Caco-2 (cell line): ENCODE measurements at regions not wholly inside any gene's neighbourhood (a gene's known extent, or its start where the extent isn't known, plus 50 kb on each side); places are given as distances from the start of the nearest gene placed in this dataset.

ENCODE experiments used
- BruUV-seq: library from RNA; stranded (reverse); fragments of 400-500 nt; replicated peaks from 2 replicates; lab custom pipeline; 2021; lab: Mats Ljungman, UMichigan
- CTCF ChIA-PET: fragments of 300-600 bp; sonication (Branson Sonifier 250); formaldehyde crosslinking; loops from one replicate; lab custom pipeline; 2022; ENCODE audit warnings: antibody characterized with exemption; lab: Charles Lee
- POLR2A ChIA-PET: fragments of 300-600 bp; sonication (Branson Sonifier 250); formaldehyde crosslinking; loops from one replicate; lab custom pipeline; 2022; ENCODE audit warnings: antibody characterized with exemption; lab: Charles Lee
- DNase-seq, 2 experiments: peaks; one replicate each; pipeline versions ENCODE4 v3.0.0 to v3.0.0-alpha.2; 2020 to 2022
- H3K27me3 ChIP-seq: replicated peaks from 2 replicates; pipeline ENCODE4 v1.6.0; 2011; ENCODE audit warnings: low read length; ENCODE audit not compliant: control insufficient read depth, insufficient read depth
- H3K36me3 ChIP-seq: 2 replicates; pipeline ENCODE4 v1.5.1; 2011; ENCODE audit warnings: low read length; ENCODE audit not compliant: control insufficient read depth, insufficient read depth
- H3K4me1 ChIP-seq: fragments of 250-450 bp; sonication (Bioruptor Pico); 2 replicates; pipeline ENCODE4 v1.5.1; 2020; ENCODE audit warnings: mild to moderate bottlenecking
- H3K4me3 ChIP-seq: 2 replicates; pipeline ENCODE4 v1.5.1; 2011; ENCODE audit warnings: low read depth, mild to moderate bottlenecking, control low read depth, low read length
- H3K9me3 ChIP-seq: fragments of 250-450 bp; sonication (Bioruptor Pico); 2 replicates; pipeline ENCODE4 v1.5.1; 2020; ENCODE audit warnings: mild to moderate bottlenecking, moderate library complexity
- H3K27ac Mint-ChIP-seq: one replicate; pipeline ENCODE4 v1.8.0; 2022; ENCODE audit warnings: mixed read lengths; ENCODE audit not compliant: unreplicated experiment
- H3K27me3 Mint-ChIP-seq: one replicate; pipeline ENCODE4 v1.8.0; 2022; ENCODE audit warnings: mixed read lengths; ENCODE audit not compliant: insufficient read depth, unreplicated experiment
- H3K36me3 Mint-ChIP-seq: one replicate; pipeline ENCODE4 v1.8.0; 2022; ENCODE audit warnings: mild to moderate bottlenecking, mixed read lengths; ENCODE audit not compliant: insufficient read depth, unreplicated experiment
- H3K4me1 Mint-ChIP-seq: one replicate; pipeline ENCODE4 v1.8.0; 2022; ENCODE audit warnings: low read depth, mixed read lengths; ENCODE audit not compliant: unreplicated experiment
- H3K4me3 Mint-ChIP-seq: one replicate; pipeline ENCODE4 v1.8.0; 2022; ENCODE audit warnings: mild to moderate bottlenecking, moderate library complexity, mixed read lengths; ENCODE audit not compliant: unreplicated experiment
- H3K9me3 Mint-ChIP-seq: one replicate; pipeline ENCODE4 v1.8.0; 2022; ENCODE audit warnings: mixed read lengths; ENCODE audit not compliant: unreplicated experiment
- intact Hi-C: fragments of 100-400 bp; cut with micrococcal nuclease; formaldehyde crosslinking; loops from one replicate; pipeline ENCODE4 v1.10.0; 2022; ENCODE audit not compliant: unreplicated experiment
- TF ChIP-seq, protein P1 (sequence below), 2 experiments: fragments of 200-600 bp in 1 of 2; IDR thresholded peaks; 1 replicate in 1 of 2; 2 replicates in 1 of 2; pipeline versions ENCODE4 v1.5.1 to v1.8.0; 2011 to 2022; ENCODE audit warnings: antibody characterized with exemption in 1 of 2, control low read depth in 1 of 2, inconsistent platforms in 1 of 2, low read depth in 1 of 2, low read length in 1 of 2, mild to moderate bottlenecking in 1 of 2, moderate library complexity in 1 of 2; ENCODE audit not compliant: insufficient read depth in 1 of 2, severe bottlenecking in 1 of 2, unreplicated experiment in 1 of 2

- no TSS peak for BruUV-seq
- no peak overlapping the region for H3K27ac Mint-ChIP-seq
- DNase-seq = no peak
- H3K27me3 Mint-ChIP-seq = no peaks in the 10 kb centered on the region
- no peaks in the 10 kb centered on the region for H3K36me3 Mint-ChIP-seq
- POLR2A ChIA-PET = no interaction called here
- intact Hi-C loops = no loop called here
- Histone ChIP-seq H3K27me3 (no peaks in the 10 kb centered on the region), H3K4me3 (no peak overlapping the region), H3K4me1 (0 out of 2 replicates have a peak, but pooled peaks cover 10% of the 10 kb centered on the region), H3K9me3 (no peaks in the 10 kb centered on the region), H3K36me3 (no peaks in the 10 kb centered on the region)
- TF ChIP-seq, protein P1, sequence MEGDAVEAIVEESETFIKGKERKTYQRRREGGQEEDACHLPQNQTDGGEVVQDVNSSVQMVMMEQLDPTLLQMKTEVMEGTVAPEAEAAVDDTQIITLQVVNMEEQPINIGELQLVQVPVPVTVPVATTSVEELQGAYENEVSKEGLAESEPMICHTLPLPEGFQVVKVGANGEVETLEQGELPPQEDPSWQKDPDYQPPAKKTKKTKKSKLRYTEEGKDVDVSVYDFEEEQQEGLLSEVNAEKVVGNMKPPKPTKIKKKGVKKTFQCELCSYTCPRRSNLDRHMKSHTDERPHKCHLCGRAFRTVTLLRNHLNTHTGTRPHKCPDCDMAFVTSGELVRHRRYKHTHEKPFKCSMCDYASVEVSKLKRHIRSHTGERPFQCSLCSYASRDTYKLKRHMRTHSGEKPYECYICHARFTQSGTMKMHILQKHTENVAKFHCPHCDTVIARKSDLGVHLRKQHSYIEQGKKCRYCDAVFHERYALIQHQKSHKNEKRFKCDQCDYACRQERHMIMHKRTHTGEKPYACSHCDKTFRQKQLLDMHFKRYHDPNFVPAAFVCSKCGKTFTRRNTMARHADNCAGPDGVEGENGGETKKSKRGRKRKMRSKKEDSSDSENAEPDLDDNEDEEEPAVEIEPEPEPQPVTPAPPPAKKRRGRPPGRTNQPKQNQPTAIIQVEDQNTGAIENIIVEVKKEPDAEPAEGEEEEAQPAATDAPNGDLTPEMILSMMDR (IDR thresholded peaks at IDR 0.05; ENCODE audit: insufficient read depth in 1 of 2, low read depth in 1 of 2, low read length in 1 of 2, severe bottlenecking in 1 of 2, unreplicated experiment in 1 of 2) = no peak
- H3K9me3 Mint-ChIP-seq = no peaks in the 10 kb centered on the region
- CTCF ChIA-PET = no interaction called here
- H3K4me3 Mint-ChIP-seq = no peak overlapping the region
- peaks cover 7% of the 10 kb centered on the region for H3K4me1 Mint-ChIP-seq
Measured at GRCh38 chr2:223697316-223697891, 95.2 kb upstream of the SCG2 start.

- ChIA-PET CTCF (no interaction called here), POLR2A (no interaction called here)
- Histone ChIP-seq H3K9me3 (no peaks in the 10 kb centered on the region), H3K4me1 (0 out of 2 replicates have a peak, but pooled peaks cover 10% of the 10 kb centered on the region), H3K27me3 (no peaks in the 10 kb centered on the region), H3K4me3 (no peak overlapping the region), H3K36me3 (no peaks in the 10 kb centered on the region)
- no peak overlapping the region for H3K27ac Mint-ChIP-seq
- no peaks in the 10 kb centered on the region for H3K36me3 Mint-ChIP-seq
- no peak for DNase-seq
- no TSS peak for BruUV-seq
- H3K9me3 Mint-ChIP-seq = no peaks in the 10 kb centered on the region
- peaks cover 7% of the 10 kb centered on the region for H3K4me1 Mint-ChIP-seq
- no peak overlapping the region for H3K4me3 Mint-ChIP-seq
- intact Hi-C loops = no loop called here
- no peaks in the 10 kb centered on the region for H3K27me3 Mint-ChIP-seq
- TF ChIP-seq, protein P1 (IDR thresholded peaks at IDR 0.05; ENCODE audit: insufficient read depth in 1 of 2, low read depth in 1 of 2, low read length in 1 of 2, severe bottlenecking in 1 of 2, unreplicated experiment in 1 of 2) = no peak
Measured at GRCh38 chr2:223696719-223697118, 94.6 kb upstream of the SCG2 start.

- CTCF ChIA-PET = interaction anchor here (0.5 to 1.0 kb wide), 9 partner anchors 17 to 199 kb away, joined by 3 to 12 read pairs (median 3); no protein-coding TSS in a partner anchor
- Mint-ChIP-seq H3K27me3 (no peaks in the 10 kb centered on the region), H3K27ac (no peak overlapping the region), H3K4me3 (no peak overlapping the region), H3K9me3 (no peaks in the 10 kb centered on the region), H3K36me3 (no peaks in the 10 kb centered on the region), H3K4me1 (no peaks in the 10 kb centered on the region)
- Histone ChIP-seq H3K36me3 (no peaks in the 10 kb centered on the region), H3K4me1 (no peaks in the 10 kb centered on the region), H3K4me3 (no peak overlapping the region), H3K9me3 (no peaks in the 10 kb centered on the region), H3K27me3 (no peaks in the 10 kb centered on the region)
- POLR2A ChIA-PET = no interaction called here
- intact Hi-C loops = loop anchor here (1.0 to 5.0 kb wide), 5 partner anchors 33 to 265 kb away; partner anchors contain the start of gene MRPL44
- BruUV-seq = no TSS peak
- DNase-seq = peak; percentile 71 to 76
- TF ChIP-seq, protein P1 (IDR thresholded peaks at IDR 0.05; ENCODE audit: insufficient read depth in 1 of 2, low read depth in 1 of 2, low read length in 1 of 2, severe bottlenecking in 1 of 2, unreplicated experiment in 1 of 2) = peak; percentile 75 to 96
Measured at GRCh38 chr2:223692191-223692947, 90.2 kb upstream of the SCG2 start.
